ENCODE measurements at regions not wholly inside any gene's neighbourhood (a gene's known extent, or its start where the extent isn't known, plus 50 kb on each side); places are given as distances from the start of the nearest gene placed in this dataset.

GRCh38 chr5:34496701-34497469 is 159.2 kb upstream of the RAI14 start:
- TF ChIP-seq CTCF (IDR thresholded peaks at IDR 0.05), result no peak
- TF ChIP-seq POLR2A (IDR thresholded peaks at IDR 0.05), result no peak

Data from right lobe of liver (tissue), 4 donors.